ENCODE measurements at regions not wholly inside any gene's neighbourhood (a gene's known extent, or its start where the extent isn't known, plus 50 kb on each side); places are given as distances from the start of the nearest gene placed in this dataset.

DNA sequence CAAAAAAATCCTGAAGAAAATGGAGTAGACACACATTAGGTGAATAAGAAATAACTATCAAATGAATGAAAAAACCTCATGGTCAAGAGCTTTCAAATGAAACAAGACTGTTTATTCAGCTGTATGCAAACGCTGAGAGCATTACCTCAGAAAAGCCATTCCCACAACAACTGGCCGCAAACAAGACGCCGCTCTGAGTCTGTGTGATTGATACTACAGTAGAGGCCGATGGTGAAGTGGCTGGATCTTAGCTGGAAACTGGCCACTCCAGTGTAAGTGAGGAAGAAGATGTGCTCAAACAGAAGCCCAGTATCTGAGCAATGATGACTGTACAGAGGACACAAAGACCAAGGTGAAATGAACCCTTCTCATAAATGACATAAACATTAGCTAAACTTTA, 252.4 kb upstream of the GHITM start:
- no peak for TF ChIP-seq EP300 (IDR thresholded peaks at IDR 0.05)
- TF ChIP-seq, protein P1, sequence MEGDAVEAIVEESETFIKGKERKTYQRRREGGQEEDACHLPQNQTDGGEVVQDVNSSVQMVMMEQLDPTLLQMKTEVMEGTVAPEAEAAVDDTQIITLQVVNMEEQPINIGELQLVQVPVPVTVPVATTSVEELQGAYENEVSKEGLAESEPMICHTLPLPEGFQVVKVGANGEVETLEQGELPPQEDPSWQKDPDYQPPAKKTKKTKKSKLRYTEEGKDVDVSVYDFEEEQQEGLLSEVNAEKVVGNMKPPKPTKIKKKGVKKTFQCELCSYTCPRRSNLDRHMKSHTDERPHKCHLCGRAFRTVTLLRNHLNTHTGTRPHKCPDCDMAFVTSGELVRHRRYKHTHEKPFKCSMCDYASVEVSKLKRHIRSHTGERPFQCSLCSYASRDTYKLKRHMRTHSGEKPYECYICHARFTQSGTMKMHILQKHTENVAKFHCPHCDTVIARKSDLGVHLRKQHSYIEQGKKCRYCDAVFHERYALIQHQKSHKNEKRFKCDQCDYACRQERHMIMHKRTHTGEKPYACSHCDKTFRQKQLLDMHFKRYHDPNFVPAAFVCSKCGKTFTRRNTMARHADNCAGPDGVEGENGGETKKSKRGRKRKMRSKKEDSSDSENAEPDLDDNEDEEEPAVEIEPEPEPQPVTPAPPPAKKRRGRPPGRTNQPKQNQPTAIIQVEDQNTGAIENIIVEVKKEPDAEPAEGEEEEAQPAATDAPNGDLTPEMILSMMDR (IDR thresholded peaks at IDR 0.05): no peak
- TF ChIP-seq POLR2AphosphoS5 (IDR thresholded peaks at IDR 0.05): no peak
- no peak for TF ChIP-seq POLR2A (IDR thresholded peaks at IDR 0.05)
